A549 (cell line): ENCODE measurements at regions not wholly inside any gene's neighbourhood (a gene's known extent, or its start where the extent isn't known, plus 50 kb on each side); places are given as distances from the start of the nearest gene placed in this dataset.

ENCODE experiments used
- ATAC-seq, 2 experiments: fragments of 200-7000 bp in 1 of 2; fragments of >200 bp in 1 of 2; cut with Nextera tagmentation in 1 of 2; cut with Tn5 transposase in 1 of 2; 3 replicates each; pipeline versions ENCODE4 v1.8.0 to v1.9.1; 2018 to 2020; ENCODE audit warnings: mild to moderate bottlenecking in 1 of 2, moderate library complexity in 1 of 2
- CTCF ChIA-PET: fragments of 300-600 bp; sonication (Branson Sonifier 250); formaldehyde crosslinking; extraction: SDS; loops from one replicate; lab custom pipeline; 2021; ENCODE audit warnings: antibody characterized with exemption, inconsistent platforms; lab: Yijun Ruan, JAX
- POLR2A ChIA-PET: fragments of 350-600 bp; formaldehyde crosslinking; extraction: SDS; loops from one replicate; lab custom pipeline; 2021; ENCODE audit warnings: antibody characterized with exemption, inconsistent platforms; lab: Yijun Ruan, JAX
- DNase-seq, 2 experiments: peaks; one replicate each; pipeline versions ENCODE4 v3.0.0 to v3.0.0-alpha.2; 2011 to 2016; ENCODE audit warnings: low read depth in 1 of 2, low spot score in 1 of 2
- FAIRE-seq: peaks from 2 replicates; lab custom pipeline; 2011; peaks lifted over from hg19 to GRCh38; lab: Jason Lieb, UNC
- H3K27ac ChIP-seq, 2 experiments: fragments of >200 bp; sonication (Bioruptor Twin); formaldehyde crosslinking; 3 replicates each; pipeline ENCODE4 v1.5.1; 2016 to 2017
- H3K4me1 ChIP-seq: fragments of >200 bp; sonication (Bioruptor Twin); formaldehyde crosslinking; 3 replicates; pipeline ENCODE4 v1.6.1; 2016
- H3K4me2 ChIP-seq: fragments of >200 bp; sonication (Bioruptor Twin); formaldehyde crosslinking; 3 replicates; pipeline ENCODE4 v1.6.1; 2016
- H3K4me3 ChIP-seq: fragments of >200 bp; sonication (Bioruptor Twin); formaldehyde crosslinking; 3 replicates; pipeline ENCODE4 v1.5.1; 2016
- H3K9me3 ChIP-seq: fragments of >200 bp; sonication (Bioruptor Twin); formaldehyde crosslinking; 3 replicates; pipeline ENCODE4 v1.6.1; 2016
- ATOH8 ChIP-seq: fragments of 250-450 bp; sonication (Bioruptor Pico); IDR thresholded peaks from 2 replicates; pipeline ENCODE4 v1.5.0; 2020; ENCODE audit warnings: low read depth, mild to moderate bottlenecking, moderate library complexity
- CBX2 ChIP-seq: fragments of 200-600 bp; sonication (generic); IDR thresholded peaks from 2 replicates; pipeline ENCODE4 v1.6.1; 2016; ENCODE audit warnings: low read depth, mild to moderate bottlenecking, borderline replicate concordance
- CEBPB ChIP-seq, 2 experiments: fragments of >200 bp in 1 of 2; sonication (Bioruptor Twin) in 1 of 2; formaldehyde crosslinking in 1 of 2; IDR thresholded peaks; 2 replicates each; pipeline ENCODE4 v1.6.1; 2012 to 2016
- CHD2 ChIP-seq: fragments of 150-350 bp; IDR thresholded peaks from 2 replicates; pipeline ENCODE4 v1.6.1; 2014; ENCODE audit warnings: low read length; ENCODE audit not compliant: partially characterized antibody
- CHD4 ChIP-seq: fragments of 200-600 bp; sonication (generic); IDR thresholded peaks from 2 replicates; pipeline ENCODE4 v1.6.1; 2016; ENCODE audit warnings: antibody characterized with exemption, mild to moderate bottlenecking, borderline replicate concordance
- EHMT2 ChIP-seq: fragments of 200-600 bp; sonication (generic); IDR thresholded peaks from 2 replicates; pipeline ENCODE4 v1.6.1; 2016; ENCODE audit warnings: antibody characterized with exemption, low read depth, mild to moderate bottlenecking, moderate library complexity
- EP300 ChIP-seq, 2 experiments: fragments of >200 bp; sonication (Bioruptor Twin); formaldehyde crosslinking; IDR thresholded peaks; 2 replicates in 1 of 2; 3 replicates in 1 of 2; pipeline ENCODE4 v1.6.1; 2016 to 2017
- FOSL2 ChIP-seq, 2 experiments: fragments of 450-650 bp in 1 of 2; fragments of >200 bp in 1 of 2; sonication (Bioruptor Twin) in 1 of 2; formaldehyde crosslinking; IDR thresholded peaks; 2 replicates each; pipeline versions ENCODE4 v1.5.0 to v1.6.1; 2016 to 2020; ENCODE audit warnings: mild to moderate bottlenecking in 1 of 2, moderate library complexity in 1 of 2
- FOXS1 ChIP-seq: fragments of 250-450 bp; sonication (Bioruptor Pico); IDR thresholded peaks from 2 replicates; pipeline ENCODE4 v1.5.0; 2020; ENCODE audit warnings: mild to moderate bottlenecking, moderate library complexity
- HES2 ChIP-seq: fragments of >200 bp; sonication (Bioruptor Twin); formaldehyde crosslinking; IDR thresholded peaks from 2 replicates; pipeline ENCODE4 v1.6.1; 2016
- HEYL ChIP-seq: fragments of 250-450 bp; sonication (Bioruptor Pico); IDR thresholded peaks from 2 replicates; pipeline ENCODE4 v1.8.0; 2021; ENCODE audit warnings: mild to moderate bottlenecking, moderate library complexity
- HOXA7 ChIP-seq: fragments of 250-450 bp; sonication (Bioruptor Pico); IDR thresholded peaks from 2 replicates; pipeline ENCODE4 v1.5.0; 2020; ENCODE audit warnings: mild to moderate bottlenecking, moderate library complexity
- HOXB5 ChIP-seq: fragments of 250-450 bp; sonication (Bioruptor Pico); IDR thresholded peaks from 2 replicates; pipeline ENCODE4 v1.5.0; 2020; ENCODE audit warnings: mild to moderate bottlenecking, moderate library complexity
- JUNB ChIP-seq: fragments of >200 bp; sonication (Bioruptor Twin); formaldehyde crosslinking; IDR thresholded peaks from 2 replicates; pipeline ENCODE4 v1.6.1; 2016
- MAX ChIP-seq: IDR thresholded peaks from 2 replicates; pipeline ENCODE4 v1.6.1; 2012
- NPAS2 ChIP-seq: fragments of 250-450 bp; sonication (Bioruptor Pico); IDR thresholded peaks from 2 replicates; pipeline ENCODE4 v1.8.0; 2022; ENCODE audit warnings: mild to moderate bottlenecking, moderate library complexity, borderline replicate concordance
- PBX3 ChIP-seq: IDR thresholded peaks from 2 replicates; pipeline ENCODE4 v1.6.1; 2012
- RAD21 ChIP-seq, 2 experiments: fragments of >200 bp in 1 of 2; sonication (Bioruptor Twin) in 1 of 2; formaldehyde crosslinking in 1 of 2; IDR thresholded peaks in 1 of 2; conservative IDR thresholded peaks in 1 of 2; 2 replicates in 1 of 2; 3 replicates in 1 of 2; pipeline ENCODE4 v1.6.1; 2012 to 2018; ENCODE audit warnings: inconsistent platforms in 1 of 2
- RCOR1 ChIP-seq: fragments of 150-350 bp; IDR thresholded peaks from 2 replicates; pipeline ENCODE4 v1.6.1; 2014; ENCODE audit warnings: antibody characterized with exemption, low read length, low read depth
- REST ChIP-seq: fragments of 200-600 bp; sonication (generic); IDR thresholded peaks from 2 replicates; pipeline ENCODE4 v1.6.1; 2016; ENCODE audit warnings: antibody characterized with exemption, mild to moderate bottlenecking, moderate library complexity
- RNF2 ChIP-seq: fragments of 200-600 bp; sonication (generic); IDR thresholded peaks from 2 replicates; pipeline ENCODE4 v1.6.1; 2016; ENCODE audit warnings: low read depth, mild to moderate bottlenecking, antibody characterized with exemption, moderate library complexity, borderline replicate concordance
- SREBF2 ChIP-seq: fragments of 450-650 bp; IDR thresholded peaks from 2 replicates; pipeline ENCODE4 v1.6.1; 2014; ENCODE audit warnings: mild to moderate bottlenecking, moderate library complexity
- USF2 ChIP-seq: fragments of 450-650 bp; IDR thresholded peaks from 2 replicates; pipeline ENCODE4 v1.6.1; 2014; ENCODE audit warnings: antibody characterized with exemption
- ZC3H11A ChIP-seq: fragments of 450-650 bp; IDR thresholded peaks from 2 replicates; pipeline ENCODE4 v1.6.1; 2014; ENCODE audit warnings: antibody characterized with exemption, mild to moderate bottlenecking
- ZNF302 ChIP-seq: fragments of 250-450 bp; sonication (Bioruptor Pico); IDR thresholded peaks from 2 replicates; pipeline ENCODE4 v1.9.0; 2021; ENCODE audit warnings: inconsistent platforms, mild to moderate bottlenecking, moderate library complexity
- WGBS: methylation state at CpG from one replicate; pipeline ENCODE4 v1.1.6; 2017; ENCODE audit errors: missing lambda C conversion rate; 5-methylcytosine and 5-hydroxymethylcytosine counted together

GRCh38 chr5:74281166-74281565 is 359.4 kb downstream of the ENC1 start:
- Histone ChIP-seq H3K9me3 (no peaks in the 10 kb centered on the region), H3K4me3 (no peak overlapping the region), H3K27ac (no peak overlapping the region), H3K4me2 (no peak overlapping the region), H3K4me1 (no peaks in the 10 kb centered on the region)
- no peak for TF ChIP-seq HES2
- TF ChIP-seq FOXS1 (CRISPR knock-in tag): no peak
- TF ChIP-seq HOXA7 (CRISPR knock-in tag): no peak
- no peak for TF ChIP-seq EP300 (IDR thresholded peaks at IDR 0.05)
- CTCF ChIA-PET: interaction anchor here (0.7 kb wide), 1 partner anchor 109 kb away, joined by 3 read pairs; no protein-coding TSS in a partner anchor
- FAIRE-seq: no peak
- DNase-seq: no peak
- 70% methylated on average over 6 of the region's 6 CpGs for WGBS
- ATAC-seq: no peak
- POLR2A ChIA-PET: no interaction called here

- DNase-seq (no peak), ATAC-seq (no peak), FAIRE-seq (no peak)
- Histone ChIP-seq H3K4me1 (no peaks in the 10 kb centered on the region), H3K27ac (no peak overlapping the region), H3K9me3 (no peaks in the 10 kb centered on the region), H3K4me3 (no peak overlapping the region), H3K4me2 (no peak overlapping the region)
- CTCF ChIA-PET: interaction anchor here (0.7 kb wide), 1 partner anchor 110 kb away, joined by 3 read pairs; no protein-coding TSS in a partner anchor
- TF ChIP-seq RNF2 (no peak), SREBF2 (no peak), CHD2 (no peak), PBX3 (no peak), CEBPB (IDR thresholded peaks at IDR 0.05) (no peak), ZNF302 (CRISPR knock-in tag) (no peak), USF2 (no peak), FOXS1 (CRISPR knock-in tag) (no peak), HEYL (no peak)
- 63% methylated on average over 1 of the region's 1 CpG for WGBS
- POLR2A ChIA-PET: no interaction called here
Measured at GRCh38 chr5:74280306-74280705, 360.2 kb downstream of the ENC1 start.

- Histone ChIP-seq H3K27ac (no peak overlapping the region), H3K4me1 (no peaks in the 10 kb centered on the region), H3K4me3 (no peak overlapping the region), H3K4me2 (no peak overlapping the region), H3K9me3 (no peaks in the 10 kb centered on the region)
- FAIRE-seq: no peak
- ATAC-seq: no peak
- CTCF ChIA-PET: interaction anchor here (0.6 to 1.7 kb wide), 2 partner anchors 10 to 1462 kb away, joined by 3 to 7 read pairs; no protein-coding TSS in a partner anchor
- POLR2A ChIA-PET: no interaction called here
- WGBS: 91% methylated on average over 1 of the region's 1 CpG
- DNase-seq: no peak
- TF ChIP-seq CHD4: no peak
- TF ChIP-seq REST: no peak
- TF ChIP-seq RCOR1: no peak
- TF ChIP-seq EP300 (IDR thresholded peaks at IDR 0.05): no peak
- TF ChIP-seq HOXB5 (CRISPR knock-in tag): no peak
- TF ChIP-seq FOSL2 (IDR thresholded peaks at IDR 0.05): no peak
- no peak for TF ChIP-seq FOSL2 (CRISPR knock-in tag; IDR thresholded peaks at IDR 0.05)
- no peak for TF ChIP-seq RAD21 (conservative IDR thresholded peaks at IDR 0.05 in 1 of 2, IDR thresholded peaks at IDR 0.05 in 1 of 2)
- no peak for TF ChIP-seq MAX
- no peak for TF ChIP-seq HES2
- no peak for TF ChIP-seq PBX3
- TF ChIP-seq SREBF2: no peak
- TF ChIP-seq ATOH8: no peak
- TF ChIP-seq ZC3H11A: no peak
- no peak for TF ChIP-seq JUNB
- TF ChIP-seq NPAS2 (CRISPR knock-in tag): no peak
- TF ChIP-seq FOXS1 (CRISPR knock-in tag): no peak
- no peak for TF ChIP-seq EHMT2
- TF ChIP-seq CBX2: no peak
- no peak for TF ChIP-seq CHD2
Measured at GRCh38 chr5:74279244-74279643, 361.3 kb downstream of the ENC1 start.
